Heart left ventricle (tissue), 13 donors: ENCODE measurements at regions not wholly inside any gene's neighbourhood (a gene's known extent, or its start where the extent isn't known, plus 50 kb on each side); places are given as distances from the start of the nearest gene placed in this dataset.

ENCODE experiments used
- CTCF ChIP-seq, 12 donors: fragments of 200-600 bp; sonication (generic) in 4 of 12; IDR thresholded peaks; one replicate each; pipeline versions ENCODE4 v1.5.0 to v1.8.0; 2018 to 2022; ENCODE audit warnings: antibody characterized with exemption in 12 of 12, mild to moderate bottlenecking in 5 of 12
- POLR2A ChIP-seq, 2 donors: fragments of 450-650 bp; IDR thresholded peaks; one replicate each; pipeline ENCODE4 v1.6.1; 2017; ENCODE audit warnings: antibody characterized with exemption in 2 of 2, mild to moderate bottlenecking in 2 of 2, moderate library complexity in 2 of 2
- donor health status: ischemic (EF 13 %, LVEDD 7.1; RV severe dilation, severe dysfunction).
- donor health status: DM: no; HTN: yes; CAD: no.
- donor health status: DM: no; HTN: no; CAD: no.
- donor health status: ischemic (EF 25% LVEDD 6.9; RV normal size, moderate dysfunction).
- donor health status: ischemic (EF 25% LVEDD 5.7; RV mildly dilated, moderate dysfunction).
- donor health status: ischemic (EF 35%, LVEDD 5.7; RV mildly dilated, moderate dysfunction).
- donor health status: nonischemic (EF 11% LVEDD 7.7; RV severe dilation, severe dysfunction).
- donor health status: DM: yes; HTN: yes; CAD: no.
- donor health status: PGD.
- donor health status: ischemic (EF 29% LVEDD 5.4; RV normal size, mild dysfunction).
- donor health status: nonischemic (EF 23%, LVEDD 6.1; RV moderate dilation, normal function).

GRCh38 chr18:43627848-43628530 is 350.7 kb upstream of the SYT4 start:
- TF ChIP-seq CTCF (IDR thresholded peaks at IDR 0.05) (no peak), POLR2A (IDR thresholded peaks at IDR 0.05) (no peak)
